ENCODE measurements at regions not wholly inside any gene's neighbourhood (a gene's known extent, or its start where the extent isn't known, plus 50 kb on each side); places are given as distances from the start of the nearest gene placed in this dataset.

DNA sequence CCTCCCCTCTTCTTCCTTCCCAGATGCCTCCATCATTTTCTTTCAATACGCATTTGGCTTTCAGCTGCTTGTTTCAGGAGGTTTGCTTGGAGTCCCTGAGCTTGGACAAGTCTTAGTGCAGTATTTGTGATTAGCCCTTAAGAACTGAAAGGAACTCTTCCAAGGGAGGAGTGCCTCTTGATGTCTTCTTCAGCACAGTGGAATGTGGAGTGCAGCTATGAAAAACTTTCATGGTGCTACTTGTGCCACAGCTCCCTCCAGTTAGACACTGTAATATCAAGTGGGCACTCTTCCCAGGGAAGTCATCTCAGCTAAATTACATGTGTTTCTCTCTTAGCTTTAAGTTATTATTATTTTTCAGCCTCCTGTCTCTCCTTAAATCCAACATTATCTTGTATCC, 173.1 kb downstream of the NECTIN3 start:
- TF ChIP-seq, protein P1, sequence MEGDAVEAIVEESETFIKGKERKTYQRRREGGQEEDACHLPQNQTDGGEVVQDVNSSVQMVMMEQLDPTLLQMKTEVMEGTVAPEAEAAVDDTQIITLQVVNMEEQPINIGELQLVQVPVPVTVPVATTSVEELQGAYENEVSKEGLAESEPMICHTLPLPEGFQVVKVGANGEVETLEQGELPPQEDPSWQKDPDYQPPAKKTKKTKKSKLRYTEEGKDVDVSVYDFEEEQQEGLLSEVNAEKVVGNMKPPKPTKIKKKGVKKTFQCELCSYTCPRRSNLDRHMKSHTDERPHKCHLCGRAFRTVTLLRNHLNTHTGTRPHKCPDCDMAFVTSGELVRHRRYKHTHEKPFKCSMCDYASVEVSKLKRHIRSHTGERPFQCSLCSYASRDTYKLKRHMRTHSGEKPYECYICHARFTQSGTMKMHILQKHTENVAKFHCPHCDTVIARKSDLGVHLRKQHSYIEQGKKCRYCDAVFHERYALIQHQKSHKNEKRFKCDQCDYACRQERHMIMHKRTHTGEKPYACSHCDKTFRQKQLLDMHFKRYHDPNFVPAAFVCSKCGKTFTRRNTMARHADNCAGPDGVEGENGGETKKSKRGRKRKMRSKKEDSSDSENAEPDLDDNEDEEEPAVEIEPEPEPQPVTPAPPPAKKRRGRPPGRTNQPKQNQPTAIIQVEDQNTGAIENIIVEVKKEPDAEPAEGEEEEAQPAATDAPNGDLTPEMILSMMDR (IDR thresholded peaks at IDR 0.05; ENCODE audit: insufficient read depth in 1 of 2, low read depth in 1 of 2, low read length in 1 of 2, severe bottlenecking in 1 of 2, unreplicated experiment in 1 of 2), result no peak
- Histone ChIP-seq H3K9me3 (no peaks in the 10 kb centered on the region), H3K4me1 (no peaks in the 10 kb centered on the region), H3K36me3 (ENCODE audit: control insufficient read depth, insufficient read depth, low read length) (no peaks in the 10 kb centered on the region), H3K27me3 (replicated peaks; ENCODE audit: control insufficient read depth, insufficient read depth, low read length) (no peaks in the 10 kb centered on the region), H3K4me3 (ENCODE audit: low read depth, low read length) (no peak overlapping the region)
- CTCF ChIA-PET, result no interaction called here
- Mint-ChIP-seq H3K4me3 (ENCODE audit: unreplicated experiment) (no peak overlapping the region), H3K9me3 (ENCODE audit: unreplicated experiment) (peaks cover 10% of the 10 kb centered on the region), H3K27ac (ENCODE audit: unreplicated experiment) (no peak overlapping the region), H3K36me3 (ENCODE audit: insufficient read depth, unreplicated experiment) (no peaks in the 10 kb centered on the region), H3K4me1 (ENCODE audit: low read depth, unreplicated experiment) (no peaks in the 10 kb centered on the region), H3K27me3 (ENCODE audit: insufficient read depth, unreplicated experiment) (no peaks in the 10 kb centered on the region)
- DNase-seq, result no peak
- POLR2A ChIA-PET, result no interaction called here
- no TSS peak for BruUV-seq (replicated peaks)
- intact Hi-C loops (cut with micrococcal nuclease; ENCODE audit: unreplicated experiment), result no loop called here

DNA sequence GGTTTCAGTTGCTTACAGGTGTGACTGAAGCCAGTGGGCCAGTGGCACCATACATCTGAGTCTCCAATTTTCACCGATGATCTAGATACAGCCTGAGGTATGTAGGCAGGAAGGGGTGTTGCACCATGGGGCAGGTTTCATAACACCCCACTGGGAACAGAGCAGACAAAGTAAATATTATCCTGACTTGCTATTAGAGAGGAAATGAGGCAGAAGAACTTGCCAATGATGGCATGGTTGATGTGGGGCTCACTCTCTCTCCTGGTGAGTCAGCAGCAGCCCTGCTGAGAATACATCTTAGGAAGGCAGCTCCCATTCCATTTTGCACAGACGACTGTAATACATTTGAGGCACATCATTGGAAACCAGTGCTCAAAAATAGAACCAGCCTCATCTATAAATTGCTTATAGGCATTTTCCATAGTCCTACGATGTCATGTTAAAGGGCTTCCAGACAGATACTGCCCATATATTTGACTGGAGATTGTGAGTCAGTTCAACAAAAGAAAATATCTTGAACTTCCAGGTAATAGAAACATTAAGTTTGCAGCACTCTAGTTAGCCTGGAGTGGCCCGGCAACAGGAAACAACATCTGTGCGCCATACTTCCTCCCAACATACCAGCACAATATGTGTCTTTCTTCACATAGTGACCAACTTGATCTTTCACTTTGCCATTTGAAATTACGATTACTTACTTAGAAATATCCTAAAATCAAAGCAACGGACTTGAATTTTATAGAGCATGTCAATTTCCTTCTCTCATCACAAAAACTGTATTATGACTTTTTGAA, 175.5 kb downstream of the NECTIN3 start:
- Mint-ChIP-seq H3K36me3 (ENCODE audit: insufficient read depth, unreplicated experiment) (no peaks in the 10 kb centered on the region), H3K27me3 (ENCODE audit: insufficient read depth, unreplicated experiment) (no peaks in the 10 kb centered on the region), H3K27ac (ENCODE audit: unreplicated experiment) (no peak overlapping the region), H3K4me3 (ENCODE audit: unreplicated experiment) (no peak overlapping the region), H3K9me3 (ENCODE audit: unreplicated experiment) (peaks cover 10% of the 10 kb centered on the region), H3K4me1 (ENCODE audit: low read depth, unreplicated experiment) (no peaks in the 10 kb centered on the region)
- ChIA-PET POLR2A (no interaction called here), CTCF (no interaction called here)
- BruUV-seq (replicated peaks), result no TSS peak
- Histone ChIP-seq H3K27me3 (replicated peaks; ENCODE audit: control insufficient read depth, insufficient read depth, low read length) (no peaks in the 10 kb centered on the region), H3K4me1 (no peaks in the 10 kb centered on the region), H3K9me3 (no peaks in the 10 kb centered on the region), H3K36me3 (ENCODE audit: control insufficient read depth, insufficient read depth, low read length) (no peaks in the 10 kb centered on the region), H3K4me3 (ENCODE audit: low read depth, low read length) (no peak overlapping the region)
- intact Hi-C loops (cut with micrococcal nuclease; ENCODE audit: unreplicated experiment), result no loop called here
- TF ChIP-seq, protein P1 (IDR thresholded peaks at IDR 0.05; ENCODE audit: insufficient read depth in 1 of 2, low read depth in 1 of 2, low read length in 1 of 2, severe bottlenecking in 1 of 2, unreplicated experiment in 1 of 2), result no peak
- no peak for DNase-seq

GRCh38 chr3:111248406-111248805, 176.8 kb downstream of the NECTIN3 start:
- peaks cover 8% of the 10 kb centered on the region for H3K9me3 Mint-ChIP-seq (ENCODE audit: unreplicated experiment)
- H3K9me3 ChIP-seq, result no peaks in the 10 kb centered on the region
- POLR2A ChIA-PET, result no interaction called here
- H3K27me3 ChIP-seq (replicated peaks; ENCODE audit: control insufficient read depth, insufficient read depth, low read length), result no peaks in the 10 kb centered on the region
- no peak for DNase-seq
- intact Hi-C loops (cut with micrococcal nuclease; ENCODE audit: unreplicated experiment), result no loop called here
- H3K36me3 Mint-ChIP-seq (ENCODE audit: insufficient read depth, unreplicated experiment), result no peaks in the 10 kb centered on the region
- no peaks in the 10 kb centered on the region for H3K4me1 Mint-ChIP-seq (ENCODE audit: low read depth, unreplicated experiment)
- H3K27ac Mint-ChIP-seq (ENCODE audit: unreplicated experiment), result no peak overlapping the region
- H3K4me3 Mint-ChIP-seq (ENCODE audit: unreplicated experiment), result no peak overlapping the region
- H3K36me3 ChIP-seq (ENCODE audit: control insufficient read depth, insufficient read depth, low read length), result no peaks in the 10 kb centered on the region
- no peaks in the 10 kb centered on the region for H3K27me3 Mint-ChIP-seq (ENCODE audit: insufficient read depth, unreplicated experiment)
- BruUV-seq (replicated peaks), result no TSS peak
- H3K4me3 ChIP-seq (ENCODE audit: low read depth, low read length), result no peak overlapping the region
- H3K4me1 ChIP-seq, result no peaks in the 10 kb centered on the region
- TF ChIP-seq, protein P1 (IDR thresholded peaks at IDR 0.05; ENCODE audit: insufficient read depth in 1 of 2, low read depth in 1 of 2, low read length in 1 of 2, severe bottlenecking in 1 of 2, unreplicated experiment in 1 of 2), result no peak
- CTCF ChIA-PET, result no interaction called here
